ENCODE measurements at regions not wholly inside any gene's neighbourhood (a gene's known extent, or its start where the extent isn't known, plus 50 kb on each side); places are given as distances from the start of the nearest gene placed in this dataset.
A peak's percentile ranks its signal among the peaks of the same experiment; 100 is the strongest.

DNA sequence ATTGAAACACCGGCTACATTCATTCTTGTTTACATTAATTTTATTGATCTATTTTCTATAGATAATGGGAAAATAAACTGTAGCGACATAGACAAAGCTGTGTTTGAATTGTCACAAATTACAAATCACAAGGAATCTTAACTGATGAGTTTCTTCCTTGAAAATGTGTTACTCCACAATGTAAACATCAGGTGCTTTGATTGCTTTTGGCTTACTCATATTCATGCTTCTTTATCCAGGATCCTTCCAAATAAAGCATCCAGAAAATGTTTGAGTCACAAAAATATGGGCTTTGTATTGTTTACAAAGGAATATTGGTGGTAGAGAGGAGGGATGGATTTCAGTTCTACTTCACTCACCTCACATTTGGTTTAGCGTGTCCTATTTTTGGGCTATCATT, 64.0 kb downstream of the BMP2 start:
- DNase-seq = no peak

- DNase-seq = no peak
Observed at GRCh38 chr20:6832811-6833210, 65.3 kb downstream of the BMP2 start.

GRCh38 chr20:6835609-6836008, 68.1 kb downstream of the BMP2 start:
- DNase-seq = no peak

DNA sequence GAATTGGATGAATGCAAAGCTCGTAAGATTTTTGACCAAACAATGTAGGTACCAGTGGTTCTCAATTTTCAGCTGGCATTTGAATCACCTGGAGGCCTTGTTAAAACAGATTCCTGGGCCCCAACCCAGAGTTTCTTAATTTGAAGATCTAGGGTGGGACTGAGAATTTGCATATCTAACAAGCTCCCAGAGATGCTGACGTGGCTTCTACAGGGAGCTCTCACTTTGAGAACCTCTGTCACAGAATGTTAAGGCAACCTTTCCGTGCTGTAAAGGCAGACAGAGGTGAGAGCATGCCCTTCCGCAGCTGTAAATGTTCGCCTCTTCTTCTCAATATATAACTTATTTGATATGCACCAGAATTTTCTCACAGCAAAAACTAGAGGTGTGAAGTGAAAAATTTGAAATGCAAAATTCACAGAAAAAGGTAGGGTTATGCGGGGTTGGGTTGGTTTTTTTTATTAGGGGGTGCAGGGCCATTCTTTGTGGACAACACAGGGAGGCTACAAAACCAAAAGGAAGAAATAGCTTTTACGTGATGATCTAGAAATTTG, 69.4 kb downstream of the BMP2 start:
- DNase-seq = no peak

DNA sequence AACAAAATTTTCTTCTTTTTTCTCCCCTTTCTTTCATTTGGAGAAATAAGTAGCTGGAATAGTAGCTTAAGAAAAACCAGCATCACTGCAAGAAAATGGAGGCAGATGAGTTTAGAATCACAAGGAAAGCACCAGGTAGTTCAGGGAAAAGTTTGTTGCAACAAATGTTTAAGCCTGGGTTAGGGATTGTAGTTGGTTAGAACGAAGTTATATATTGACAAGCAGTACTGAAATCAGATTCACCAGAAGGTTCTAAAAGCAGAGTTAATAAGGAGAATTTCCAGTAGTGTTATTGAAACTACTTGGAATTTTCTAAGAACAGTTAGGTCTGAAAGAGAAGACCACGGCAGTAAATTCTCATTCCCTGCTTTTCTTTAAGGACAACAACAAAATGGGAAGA, 70.2 kb downstream of the BMP2 start:
- no peak for DNase-seq

GRCh38 chr20:6838181-6838826, 70.8 kb downstream of the BMP2 start:
- no peak for DNase-seq

- no peak for DNase-seq
Observed at GRCh38 chr20:6841128-6841527, 73.6 kb downstream of the BMP2 start.

DNA sequence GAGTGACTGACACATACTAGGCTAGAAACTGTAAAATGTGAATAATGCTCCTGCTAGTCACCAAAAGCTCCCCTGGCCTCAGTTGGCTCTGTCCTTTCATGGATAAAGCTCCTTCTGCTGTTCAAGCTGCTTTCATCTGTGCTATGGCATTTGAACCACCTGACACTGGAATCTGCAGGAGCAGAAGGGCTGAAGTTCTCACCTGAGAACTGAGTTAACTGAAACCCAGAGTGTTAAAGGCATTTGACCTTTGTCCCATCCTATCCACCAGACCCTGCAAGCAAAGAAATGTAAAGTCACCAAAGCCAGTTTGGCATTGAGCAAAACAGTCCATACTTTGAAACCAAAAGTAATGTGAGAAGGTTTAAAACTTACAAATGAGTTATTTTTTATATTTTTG, 77.7 kb downstream of the BMP2 start:
- no peak for DNase-seq

DNA sequence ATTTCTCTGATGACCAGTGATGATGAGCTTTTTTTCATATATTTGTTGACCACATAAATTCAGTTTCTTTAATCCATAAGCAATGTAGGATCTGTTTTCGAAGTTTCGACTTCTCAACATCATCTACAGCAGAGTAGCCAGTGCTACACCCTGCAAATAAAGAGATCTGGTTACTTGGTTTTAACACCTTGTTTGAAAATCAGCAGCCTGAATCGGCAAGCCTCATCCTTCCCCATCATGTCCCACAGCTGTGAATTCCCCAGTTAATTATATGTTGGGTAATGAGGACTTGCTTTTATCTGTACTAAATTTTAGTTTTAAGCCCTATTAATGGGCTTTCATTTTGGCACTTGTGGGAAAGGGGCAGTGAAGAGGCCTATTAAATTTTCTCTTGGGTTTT, 80.6 kb downstream of the BMP2 start:
- DNase-seq = no peak

- DNase-seq = no peak
Observed at GRCh38 chr20:6848992-6849391, 81.5 kb downstream of the BMP2 start.

- no peak for DNase-seq
Observed at GRCh38 chr20:6851136-6851535, 83.7 kb downstream of the BMP2 start.

GRCh38 chr20:6852478-6852877, 85.0 kb downstream of the BMP2 start:
- DNase-seq = no peak

DNA sequence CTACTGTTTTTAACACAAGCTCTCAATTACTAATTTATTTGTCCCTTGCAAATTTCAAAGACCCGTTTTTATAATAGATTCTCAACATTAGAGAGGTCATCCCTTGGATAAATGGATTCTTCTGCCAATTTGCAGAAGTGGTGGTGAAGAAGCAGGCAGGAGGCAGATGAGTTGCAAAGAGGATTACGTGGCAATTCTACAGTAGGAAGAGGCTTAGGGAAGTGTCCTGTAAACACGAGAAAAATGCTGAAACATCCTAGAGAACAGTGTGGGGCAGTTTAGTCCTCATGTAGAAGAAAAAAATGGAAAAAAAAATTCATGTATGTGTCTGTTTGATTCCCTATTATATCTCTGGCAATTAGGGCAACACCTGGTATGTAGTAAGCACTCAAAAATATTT, 87.6 kb downstream of the BMP2 start:
- no peak for DNase-seq

DNA sequence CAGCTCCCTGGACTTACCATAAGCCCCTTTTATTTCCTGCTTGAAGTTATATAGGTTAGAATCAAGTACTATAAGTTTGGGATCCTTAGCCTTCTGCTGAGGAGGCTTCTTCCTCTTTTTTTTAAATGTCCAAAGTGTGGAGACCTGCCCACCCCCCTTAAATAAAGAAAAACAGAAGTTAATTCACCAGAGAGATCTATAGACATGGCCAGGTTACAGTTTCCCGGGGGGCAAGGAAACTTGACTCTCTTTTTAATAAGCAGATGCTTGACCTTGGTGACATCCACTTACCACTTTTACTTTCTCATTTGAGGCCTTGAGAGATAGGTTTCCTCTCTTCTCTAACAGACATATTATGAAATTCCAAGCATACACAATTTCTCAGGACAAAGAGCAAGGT, 88.3 kb downstream of the BMP2 start:
- no peak for DNase-seq

DNA sequence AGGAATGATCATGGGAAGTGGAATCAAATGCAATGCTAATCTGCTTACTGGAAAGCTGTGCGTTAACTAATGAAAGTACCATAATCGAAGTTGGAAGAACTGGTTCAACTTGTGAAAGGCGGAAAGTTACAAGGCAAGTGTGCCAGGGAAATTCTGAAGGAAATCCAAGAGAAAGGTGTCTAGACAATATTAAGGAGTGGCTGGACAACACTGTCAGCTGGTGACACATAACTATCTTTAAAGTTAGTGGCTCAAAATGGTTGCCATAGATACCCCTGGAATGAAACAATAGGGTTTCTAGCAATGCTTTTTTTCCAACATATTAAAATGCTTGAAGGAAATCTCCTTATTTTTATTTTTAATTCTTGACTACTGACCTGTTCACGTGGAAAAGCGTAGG, 90.4 kb downstream of the BMP2 start:
- no peak for DNase-seq

DNA sequence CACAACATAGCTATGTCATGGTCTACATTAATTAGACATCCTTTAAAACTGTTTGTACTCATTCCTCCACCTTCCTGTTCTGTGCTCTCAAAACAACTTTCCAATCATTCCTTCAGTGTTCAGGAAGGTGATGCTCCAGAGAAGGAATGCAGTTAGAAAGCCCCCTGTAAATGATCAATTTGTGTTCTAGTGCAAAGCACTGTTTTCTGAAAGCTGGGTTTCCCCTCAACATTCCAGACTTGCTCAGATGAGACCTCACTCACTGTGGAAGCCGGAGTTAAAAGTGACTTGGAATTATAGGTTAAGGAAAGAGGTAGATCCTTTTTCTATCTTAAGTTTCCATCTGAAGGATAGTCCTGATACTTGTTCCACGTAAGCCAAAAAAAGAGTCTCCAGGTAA, 95.9 kb downstream of the BMP2 start:
- DNase-seq = no peak

DNA sequence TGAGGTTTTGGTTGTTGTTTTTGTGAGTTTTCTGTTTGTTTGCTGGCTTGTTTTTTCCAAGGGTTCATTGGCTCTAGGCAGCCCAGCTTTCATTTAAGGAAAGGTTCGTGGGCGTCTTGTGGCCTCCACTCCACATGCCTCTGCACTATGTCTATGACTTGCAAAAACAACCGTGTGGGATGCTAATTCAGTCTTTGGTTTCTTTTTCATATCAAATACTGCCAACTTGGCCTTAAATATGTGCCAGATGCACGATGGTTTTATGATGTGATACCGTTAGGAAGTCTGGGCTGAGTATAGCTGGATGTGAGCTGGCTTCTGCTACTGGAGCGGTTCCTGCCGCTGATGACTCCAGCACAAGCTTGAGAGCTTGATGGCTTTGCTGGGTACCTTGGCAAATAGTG, 96.3 kb downstream of the BMP2 start:
- DNase-seq = no peak

DNA sequence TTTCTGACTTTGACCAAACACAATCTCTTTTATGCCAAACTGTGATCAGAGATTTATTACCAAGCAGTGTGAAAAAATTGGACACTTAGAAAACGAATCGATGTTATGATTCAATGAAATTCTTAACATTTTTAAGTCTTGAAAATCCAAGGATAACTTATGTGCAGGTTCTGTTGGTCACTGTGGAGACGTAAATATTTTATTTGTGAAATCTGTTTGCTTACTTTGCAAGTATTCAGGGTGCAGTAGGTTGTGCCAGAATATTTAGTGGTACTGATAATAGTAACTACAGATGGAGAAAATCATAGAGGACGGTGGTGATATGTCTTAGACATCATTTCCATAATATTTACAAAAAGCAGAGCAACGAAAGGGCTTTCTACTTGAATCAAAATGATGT, 97.3 kb downstream of the BMP2 start:
- DNase-seq = no peak

GRCh38 chr20:6866741-6867140, 99.3 kb downstream of the BMP2 start:
- no peak for DNase-seq

- no peak for DNase-seq
Observed at GRCh38 chr20:6868861-6869260, 101.4 kb downstream of the BMP2 start.

DNA sequence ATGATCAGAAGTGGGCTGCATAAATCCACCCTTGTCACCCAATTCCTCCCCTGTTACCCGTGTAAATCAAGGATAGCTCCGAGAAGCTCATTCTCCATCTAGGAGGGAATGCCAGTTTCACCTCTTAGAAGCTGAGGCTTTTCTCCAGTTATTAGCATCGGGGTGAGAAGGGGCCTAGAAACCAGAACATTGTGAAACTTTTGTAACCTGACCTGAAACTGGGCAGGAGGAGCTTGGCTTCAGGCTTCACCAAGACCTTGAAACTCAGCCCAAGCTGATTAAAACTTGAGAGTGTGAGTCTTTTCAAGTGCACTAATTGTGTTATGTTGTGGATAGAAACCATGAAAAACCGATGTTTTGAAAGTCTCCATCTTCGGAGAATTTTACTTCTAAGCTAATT, 103.1 kb downstream of the BMP2 start:
- no peak for DNase-seq

DNA sequence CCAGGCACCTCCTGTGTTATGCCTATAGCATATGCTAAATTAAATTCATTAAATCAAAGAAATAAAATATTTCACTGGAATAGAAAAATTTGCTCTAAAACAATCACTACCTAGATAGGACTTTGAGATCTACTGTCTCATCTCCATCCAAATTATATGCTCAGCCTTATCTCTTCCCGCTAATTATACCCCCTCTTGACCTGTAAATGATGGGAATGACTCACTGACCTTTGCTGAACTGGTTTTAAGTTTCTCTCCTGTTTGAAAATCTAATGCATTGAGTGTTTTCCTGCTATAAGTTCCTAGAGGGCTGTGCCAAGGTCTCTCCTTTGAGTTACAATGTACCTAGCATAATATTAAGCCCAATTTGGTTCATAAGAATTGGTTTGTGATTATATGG, 110.1 kb downstream of the BMP2 start:
- no peak for DNase-seq

DNA sequence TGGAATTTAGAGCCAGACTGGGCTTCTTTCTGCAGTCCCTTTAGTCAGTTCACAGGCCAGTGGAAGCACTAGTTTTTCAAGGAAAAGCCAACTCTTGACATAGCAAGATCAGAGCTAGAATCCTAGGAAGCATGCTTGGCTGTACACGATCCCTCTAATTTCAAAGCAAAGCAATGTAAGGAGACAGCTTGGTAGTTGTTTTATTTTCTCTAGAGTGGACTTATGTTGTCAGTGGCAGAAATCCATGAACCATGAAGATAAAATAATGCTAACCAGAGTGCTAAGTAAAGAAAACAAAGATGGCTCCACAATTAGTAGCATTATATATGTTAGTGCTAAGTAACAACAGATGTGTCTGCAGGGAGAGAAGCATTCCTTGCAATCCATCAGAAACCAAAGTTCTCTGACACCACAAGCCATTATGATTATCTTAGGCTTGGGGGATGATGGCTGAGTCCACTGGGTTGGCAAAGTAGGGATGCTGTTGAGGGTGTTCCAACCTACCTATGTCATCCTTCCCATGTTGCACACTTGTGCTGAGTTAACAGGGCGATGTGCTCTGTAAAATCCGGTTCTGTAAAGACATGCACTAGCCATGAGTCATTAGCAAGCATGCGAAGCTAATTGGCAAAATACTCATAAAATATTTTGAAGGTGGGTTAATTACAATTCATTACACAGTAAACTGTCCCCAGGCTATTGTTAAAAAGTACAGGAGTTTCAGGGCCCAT, 115.2 kb downstream of the BMP2 start:
- peak; percentile 27 for DNase-seq

DNA sequence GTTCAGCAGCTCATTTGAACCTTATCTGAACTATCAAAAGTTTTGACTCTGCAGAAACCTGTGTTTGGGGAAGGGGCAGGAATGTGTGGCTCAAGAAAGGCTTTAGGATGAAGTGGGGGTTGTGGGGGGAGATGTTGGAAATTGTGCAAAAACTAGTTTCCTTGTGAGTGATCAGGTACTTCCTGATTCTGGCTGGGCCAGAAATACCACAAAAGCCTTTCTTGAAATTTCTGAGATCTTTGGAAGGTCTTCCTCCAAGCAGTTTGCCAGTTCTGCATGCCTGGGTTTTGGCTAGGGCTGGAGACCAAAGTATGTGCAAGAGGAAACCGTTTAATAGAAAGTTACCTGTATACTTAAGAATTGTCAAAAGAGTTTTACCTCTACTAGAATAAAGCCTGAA, 116.6 kb downstream of the BMP2 start:
- no peak for DNase-seq
